ENCODE measurements at regions not wholly inside any gene's neighbourhood (a gene's known extent, or its start where the extent isn't known, plus 50 kb on each side); places are given as distances from the start of the nearest gene placed in this dataset.

GRCh38 chr5:36768450-36768849 is 108.1 kb upstream of the NIPBL start:
- Mint-ChIP-seq H3K36me3 (no peaks in the 10 kb centered on the region), H3K27me3 (ENCODE audit: low read depth in 3 of 3) (peaks cover 0 to 3% (median 0%) of the 10 kb centered on the region in 3 donors), H3K4me3 (no peak overlapping the region), H3K4me1 (no peaks in the 10 kb centered on the region), H3K27ac (no peak overlapping the region), H3K9me3 (peaks cover 0 to 7% (median 4%) of the 10 kb centered on the region in 7 donors)
- H3K27me3 ChIP-seq (ENCODE audit: control insufficient read depth in 2 of 2, insufficient read depth in 2 of 2, low read length in 2 of 2) = no peaks in the 10 kb centered on the region
- intact Hi-C loops (cut with micrococcal nuclease) = no loop called here
- H3K9ac ChIP-seq (ENCODE audit: insufficient read depth, low read length, poor library complexity, severe bottlenecking) = no peak overlapping the region
- no peak overlapping the region for H3K4me2 ChIP-seq (replicated peaks; ENCODE audit: extremely low read depth, low read length, poor library complexity, severe bottlenecking)
- no peak overlapping the region for H2AFZ ChIP-seq (ENCODE audit: insufficient read depth, low read depth, low read length, poor library complexity, severe bottlenecking)
- no peaks in the 10 kb centered on the region for H4K20me1 ChIP-seq (ENCODE audit: insufficient read depth, low read length)
- no CpG with 5 or more reads among the region's 2 CpGs for WGBS (ENCODE audit: insufficient coverage)
- H3K4me1 ChIP-seq (ENCODE audit: control insufficient read depth in 1 of 2, insufficient read depth in 2 of 2, low read length in 2 of 2) = no peaks in the 10 kb centered on the region
- H3K4me3 ChIP-seq (replicated peaks in 1 of 3; ENCODE audit: low read depth in 2 of 3, low read length in 3 of 3) = no peak overlapping the region
- H3K79me2 ChIP-seq (ENCODE audit: insufficient read depth, low read length) = no peaks in the 10 kb centered on the region
- TF ChIP-seq CTCF (IDR thresholded peaks at IDR 0.05) = no peak
- no peaks in the 10 kb centered on the region for H3K36me3 ChIP-seq (replicated peaks in 1 of 2; ENCODE audit: control insufficient read depth in 1 of 2, insufficient read depth in 2 of 2, low read length in 2 of 2)
- H3K27ac ChIP-seq (ENCODE audit: low read depth in 1 of 2, low read length in 2 of 2) = no peak overlapping the region
- no peak for DNase-seq
- peaks cover 0 to 4% of the 10 kb centered on the region in 2 donors for H3K9me3 ChIP-seq (replicated peaks in 1 of 2; ENCODE audit: control insufficient read depth in 1 of 2, insufficient read depth in 1 of 2, low read length in 2 of 2)

- WGBS (ENCODE audit: insufficient coverage) = no CpG with 5 or more reads among the region's 2 CpGs
- no peak overlapping the region for H3K4me3 Mint-ChIP-seq
- no peak overlapping the region for H3K4me3 ChIP-seq (replicated peaks in 1 of 3; ENCODE audit: low read depth in 2 of 3, low read length in 3 of 3)
- no peaks in the 10 kb centered on the region for H3K4me1 Mint-ChIP-seq
- DNase-seq = no peak
- no peaks in the 10 kb centered on the region for H3K36me3 Mint-ChIP-seq
- no peak overlapping the region for H3K9ac ChIP-seq (ENCODE audit: insufficient read depth, low read length, poor library complexity, severe bottlenecking)
- H3K4me2 ChIP-seq (replicated peaks; ENCODE audit: extremely low read depth, low read length, poor library complexity, severe bottlenecking) = no peak overlapping the region
- intact Hi-C loops (cut with micrococcal nuclease) = no loop called here
- H4K20me1 ChIP-seq (ENCODE audit: insufficient read depth, low read length) = no peaks in the 10 kb centered on the region
- no peak overlapping the region for H2AFZ ChIP-seq (ENCODE audit: insufficient read depth, low read depth, low read length, poor library complexity, severe bottlenecking)
- H3K9me3 ChIP-seq (replicated peaks in 1 of 2; ENCODE audit: control insufficient read depth in 1 of 2, insufficient read depth in 1 of 2, low read length in 2 of 2) = peaks cover 0 to 4% of the 10 kb centered on the region in 2 donors
- H3K4me1 ChIP-seq (ENCODE audit: control insufficient read depth in 1 of 2, insufficient read depth in 2 of 2, low read length in 2 of 2) = no peaks in the 10 kb centered on the region
- H3K27me3 Mint-ChIP-seq (ENCODE audit: low read depth in 3 of 3) = peaks cover 0 to 3% (median 0%) of the 10 kb centered on the region in 3 donors
- H3K36me3 ChIP-seq (replicated peaks in 1 of 2; ENCODE audit: control insufficient read depth in 1 of 2, insufficient read depth in 2 of 2, low read length in 2 of 2) = no peaks in the 10 kb centered on the region
- no peaks in the 10 kb centered on the region for H3K27me3 ChIP-seq (ENCODE audit: control insufficient read depth in 2 of 2, insufficient read depth in 2 of 2, low read length in 2 of 2)
- no peak for TF ChIP-seq CTCF (IDR thresholded peaks at IDR 0.05)
- peaks cover 0 to 7% (median 4%) of the 10 kb centered on the region in 7 donors for H3K9me3 Mint-ChIP-seq
- no peaks in the 10 kb centered on the region for H3K79me2 ChIP-seq (ENCODE audit: insufficient read depth, low read length)
- H3K27ac Mint-ChIP-seq = no peak overlapping the region
- H3K27ac ChIP-seq (ENCODE audit: low read depth in 1 of 2, low read length in 2 of 2) = no peak overlapping the region
These were observed 107.3 kb upstream of the NIPBL start for GRCh38 chr5:36769129-36769770.
